Right atrium auricular region (tissue), 2 donors: ENCODE measurements at regions not wholly inside any gene's neighbourhood (a gene's known extent, or its start where the extent isn't known, plus 50 kb on each side); places are given as distances from the start of the nearest gene placed in this dataset.
"Not testable (repeated sequence)": the region's sequence is repeated elsewhere in the genome, so short reads cannot be mapped to it uniquely, and the experiment has no call there.

ENCODE experiments used
- DNase-seq: peaks from one replicate; pipeline ENCODE4 v3.0.0-alpha.2; 2019; ENCODE audit warnings: low spot score
- H3K27ac ChIP-seq, 2 donors: fragments of 200-600 bp; sonication (generic); 1 replicate in 1 of 2; 2 replicates in 1 of 2; pipeline ENCODE4 v1.5.1; 2016 to 2019
- H3K27me3 ChIP-seq, 2 donors: fragments of 200-600 bp; sonication (generic); one replicate each; pipeline versions ENCODE4 v1.5.1 to v1.6.0; 2017 to 2019
- H3K36me3 ChIP-seq: fragments of 200-600 bp; sonication (generic); one replicate; pipeline ENCODE4 v1.5.1; 2016
- H3K4me1 ChIP-seq, 2 donors: fragments of 200-600 bp; sonication (generic); one replicate each; pipeline versions ENCODE4 v1.5.1 to v1.6.0; 2017 to 2019
- H3K4me3 ChIP-seq, 2 donors: fragments of 200-600 bp; sonication (generic); 1 replicate in 1 of 2; 2 replicates in 1 of 2; pipeline ENCODE4 v1.5.1; 2017 to 2019; ENCODE audit warnings: mild to moderate bottlenecking in 1 of 2, moderate library complexity in 1 of 2
- H3K9me3 ChIP-seq, 2 donors: fragments of 200-600 bp; sonication (generic); one replicate each; pipeline ENCODE4 v1.5.1; 2019
- TF ChIP-seq, protein P1 (sequence below), 2 donors: fragments of 200-600 bp; sonication (generic); IDR thresholded peaks; one replicate each; pipeline ENCODE4 v1.5.1; 2019; ENCODE audit warnings: antibody characterized with exemption in 2 of 2

DNA sequence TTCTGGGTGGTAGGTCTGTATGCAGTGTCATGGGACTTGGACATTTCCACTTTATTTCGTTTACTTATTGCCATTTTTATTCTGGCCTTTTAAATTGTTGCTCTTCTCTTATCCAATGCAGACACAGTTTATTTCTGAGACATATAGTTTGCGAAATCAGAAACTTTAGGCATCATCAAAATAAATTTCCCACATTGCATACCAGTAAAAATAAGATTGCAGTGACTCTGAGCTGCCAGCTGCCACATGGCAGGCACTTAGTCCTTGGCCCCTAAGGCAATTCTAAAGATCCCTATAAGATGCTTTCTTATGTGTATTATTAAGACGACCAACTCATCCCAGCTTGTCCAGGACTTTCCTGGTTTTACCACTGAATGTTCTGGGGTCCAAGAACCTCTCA, 81.8 kb upstream of the ANKRD1 start:
- no peak overlapping the region for H3K27ac ChIP-seq
- H3K36me3 ChIP-seq: no peaks in the 10 kb centered on the region
- no peak for DNase-seq
- no peak overlapping the region for H3K4me3 ChIP-seq
- H3K27me3 ChIP-seq: no peaks in the 10 kb centered on the region
- no peaks in the 10 kb centered on the region for H3K9me3 ChIP-seq
- TF ChIP-seq, protein P1, sequence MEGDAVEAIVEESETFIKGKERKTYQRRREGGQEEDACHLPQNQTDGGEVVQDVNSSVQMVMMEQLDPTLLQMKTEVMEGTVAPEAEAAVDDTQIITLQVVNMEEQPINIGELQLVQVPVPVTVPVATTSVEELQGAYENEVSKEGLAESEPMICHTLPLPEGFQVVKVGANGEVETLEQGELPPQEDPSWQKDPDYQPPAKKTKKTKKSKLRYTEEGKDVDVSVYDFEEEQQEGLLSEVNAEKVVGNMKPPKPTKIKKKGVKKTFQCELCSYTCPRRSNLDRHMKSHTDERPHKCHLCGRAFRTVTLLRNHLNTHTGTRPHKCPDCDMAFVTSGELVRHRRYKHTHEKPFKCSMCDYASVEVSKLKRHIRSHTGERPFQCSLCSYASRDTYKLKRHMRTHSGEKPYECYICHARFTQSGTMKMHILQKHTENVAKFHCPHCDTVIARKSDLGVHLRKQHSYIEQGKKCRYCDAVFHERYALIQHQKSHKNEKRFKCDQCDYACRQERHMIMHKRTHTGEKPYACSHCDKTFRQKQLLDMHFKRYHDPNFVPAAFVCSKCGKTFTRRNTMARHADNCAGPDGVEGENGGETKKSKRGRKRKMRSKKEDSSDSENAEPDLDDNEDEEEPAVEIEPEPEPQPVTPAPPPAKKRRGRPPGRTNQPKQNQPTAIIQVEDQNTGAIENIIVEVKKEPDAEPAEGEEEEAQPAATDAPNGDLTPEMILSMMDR (IDR thresholded peaks at IDR 0.05): no peak
- peaks cover 0 to 8% of the 10 kb centered on the region in 2 donors for H3K4me1 ChIP-seq

DNA sequence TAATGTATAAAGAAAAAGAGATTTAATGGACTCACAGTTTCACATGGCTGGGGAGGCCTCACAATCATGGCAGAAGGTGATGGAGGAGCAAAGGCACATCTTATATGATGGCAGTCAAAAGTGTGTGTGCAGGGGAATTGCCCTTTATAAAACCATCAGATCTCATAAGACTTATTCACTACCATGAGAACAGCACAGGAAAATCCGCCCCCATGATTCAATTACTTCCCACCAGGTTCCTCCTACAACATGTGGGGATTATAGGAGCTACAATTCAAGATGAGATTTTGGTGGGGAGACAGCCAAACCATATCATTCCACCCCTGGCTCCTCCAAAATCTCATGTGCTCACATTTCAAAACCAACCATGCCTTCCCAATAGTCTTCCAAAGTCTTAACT, 82.5 kb upstream of the ANKRD1 start:
- not testable (repeated sequence) for H3K9me3 ChIP-seq, H3K27me3 ChIP-seq, H3K4me3 ChIP-seq, H3K27ac ChIP-seq, H3K4me1 ChIP-seq, DNase-seq, H3K36me3 ChIP-seq

DNA sequence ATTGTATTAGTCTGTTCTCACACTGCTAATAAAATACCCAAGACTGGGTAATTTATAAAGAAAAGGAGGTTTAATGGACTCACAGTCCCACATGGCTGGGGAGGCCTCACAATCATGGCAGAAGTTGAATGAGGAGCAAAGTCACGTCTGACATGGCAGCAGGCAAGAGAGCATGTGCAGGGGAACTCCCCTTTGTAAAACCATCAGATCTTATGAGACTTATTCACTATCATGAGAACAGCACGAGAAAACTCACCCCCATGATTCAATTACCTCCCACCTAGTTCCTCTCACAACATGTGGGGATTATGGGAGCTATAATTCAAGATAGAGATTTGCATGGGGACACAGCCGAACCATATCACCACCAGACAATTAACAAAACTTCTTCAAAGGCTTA, 84.4 kb upstream of the ANKRD1 start:
- H3K27ac ChIP-seq, DNase-seq, H3K36me3 ChIP-seq, H3K4me1 ChIP-seq, H3K9me3 ChIP-seq, H3K27me3 ChIP-seq, H3K4me3 ChIP-seq: not testable (repeated sequence)

DNA sequence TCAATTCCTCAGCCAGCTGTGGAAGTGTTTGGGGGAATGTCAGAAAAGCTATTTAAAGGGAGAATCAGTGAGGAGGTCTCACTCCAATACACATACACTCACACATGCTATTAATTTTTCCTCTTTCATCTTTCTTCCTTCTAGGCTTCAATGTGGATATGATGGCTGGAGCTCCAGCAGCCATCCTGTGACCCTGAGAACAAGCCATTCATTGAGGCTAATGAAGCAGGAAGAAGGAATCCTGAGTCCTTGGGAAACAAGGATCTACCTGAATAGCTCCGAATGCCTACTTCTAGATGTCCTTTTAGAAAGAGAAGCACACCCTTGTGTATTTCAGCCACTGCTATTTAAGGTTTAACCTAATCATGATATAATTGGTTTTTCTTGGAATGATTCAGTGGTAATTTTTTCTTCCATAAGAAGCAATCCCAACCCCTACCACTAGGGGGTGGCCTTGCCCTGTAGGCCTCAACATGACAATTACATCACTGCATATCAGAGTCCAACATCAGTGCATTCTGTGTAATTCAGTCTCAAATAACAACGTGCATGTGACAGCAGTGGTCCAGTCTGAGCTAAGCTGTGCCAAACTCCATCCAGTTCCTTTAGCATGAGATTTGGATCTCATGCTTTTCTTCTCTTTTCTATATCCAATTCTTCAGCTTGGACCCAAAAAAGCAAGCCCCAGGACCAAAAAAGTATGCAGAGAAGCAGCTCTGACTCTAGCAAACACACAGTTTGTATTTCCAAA, 85.3 kb upstream of the ANKRD1 start:
- Histone ChIP-seq H3K4me1 (peaks cover 0 to 8% of the 10 kb centered on the region in 2 donors), H3K9me3 (no peaks in the 10 kb centered on the region), H3K4me3 (no peak overlapping the region), H3K27me3 (no peaks in the 10 kb centered on the region), H3K36me3 (no peaks in the 10 kb centered on the region), H3K27ac (peak overlapping the region in 1 of 2 donors; percentile 50)
- DNase-seq: peak; percentile 76
- TF ChIP-seq, protein P1 (IDR thresholded peaks at IDR 0.05): peak; percentile 88 to 92

DNA sequence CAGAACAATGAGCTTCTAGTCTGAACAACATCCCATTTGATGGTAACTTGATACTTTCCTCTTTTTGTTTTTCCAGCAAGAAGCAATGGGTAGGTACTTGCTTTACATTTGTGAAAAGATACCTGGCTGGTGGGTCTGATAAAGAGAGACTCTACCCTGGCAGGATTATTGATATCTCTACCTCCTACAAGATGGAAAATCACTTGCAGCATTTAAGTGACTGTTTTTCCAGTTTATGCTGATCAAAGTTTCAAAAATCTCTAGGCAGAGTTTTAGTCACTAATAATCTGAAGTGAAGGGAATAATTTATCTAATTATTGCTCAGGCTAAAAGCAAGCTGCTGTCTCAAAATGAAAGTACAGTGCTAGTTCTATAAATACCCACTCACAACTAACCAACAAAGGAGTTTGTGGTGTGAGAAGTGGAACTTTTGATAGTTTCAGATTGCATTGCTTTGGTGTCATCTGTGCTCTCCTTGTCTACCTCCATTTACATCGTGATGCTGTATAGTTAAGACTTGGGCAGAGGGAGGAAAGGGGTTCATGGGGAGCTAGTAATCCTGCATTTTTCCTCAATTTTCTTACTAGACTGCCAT, 86.0 kb upstream of the ANKRD1 start:
- H3K9me3 ChIP-seq: no peaks in the 10 kb centered on the region
- no peaks in the 10 kb centered on the region for H3K36me3 ChIP-seq
- TF ChIP-seq, protein P1 (IDR thresholded peaks at IDR 0.05): no peak
- DNase-seq: no peak
- H3K27ac ChIP-seq: peak overlapping the region in 1 of 2 donors; percentile 50
- peaks cover 0 to 8% of the 10 kb centered on the region in 2 donors for H3K4me1 ChIP-seq
- no peak overlapping the region for H3K4me3 ChIP-seq
- no peaks in the 10 kb centered on the region for H3K27me3 ChIP-seq

DNA sequence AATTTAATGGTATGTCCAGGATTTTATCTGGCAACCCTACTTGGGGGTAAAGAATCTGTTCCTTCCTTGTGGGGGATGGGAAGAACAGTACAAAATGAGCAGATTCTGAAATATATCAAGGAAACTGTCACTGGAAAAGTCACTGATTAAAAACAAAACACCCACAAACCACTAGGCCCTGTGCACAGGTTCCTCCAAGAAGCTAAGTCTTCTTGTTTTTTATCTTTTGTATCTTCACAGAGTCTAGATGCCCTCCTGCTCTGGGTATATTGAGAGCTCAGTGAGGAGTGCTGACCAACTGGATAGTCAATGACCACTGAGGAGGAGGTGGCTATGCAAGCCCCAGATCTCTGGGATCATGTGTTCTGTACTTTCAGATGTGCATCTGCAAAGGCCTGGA, 86.8 kb upstream of the ANKRD1 start:
- no peaks in the 10 kb centered on the region for H3K36me3 ChIP-seq
- H3K27ac ChIP-seq: no peak overlapping the region
- H3K27me3 ChIP-seq: no peaks in the 10 kb centered on the region
- H3K4me3 ChIP-seq: no peak overlapping the region
- peaks cover 0 to 8% of the 10 kb centered on the region in 2 donors for H3K4me1 ChIP-seq
- no peaks in the 10 kb centered on the region for H3K9me3 ChIP-seq
- TF ChIP-seq, protein P1 (IDR thresholded peaks at IDR 0.05): no peak
- DNase-seq: no peak

DNA sequence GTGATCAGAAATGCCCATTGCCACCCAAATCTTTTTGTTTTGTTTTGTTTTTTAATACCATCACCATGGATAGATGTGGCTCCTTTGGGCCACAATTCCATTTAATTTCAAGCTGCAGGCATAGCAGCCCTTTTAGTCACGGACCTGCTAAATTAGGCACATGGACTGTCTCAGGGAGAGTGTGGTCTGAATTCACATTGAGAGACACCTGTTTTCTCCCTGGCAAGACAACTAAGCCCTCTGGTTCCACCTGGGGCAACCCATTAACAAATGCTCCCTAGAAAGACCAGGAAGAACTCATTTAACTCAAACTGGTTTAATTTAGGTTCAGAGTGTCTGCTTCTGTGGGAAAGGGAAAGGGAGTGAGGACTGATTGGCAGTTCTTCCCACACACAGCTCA, 88.2 kb upstream of the ANKRD1 start:
- H3K27me3 ChIP-seq: no peaks in the 10 kb centered on the region
- H3K4me1 ChIP-seq: peaks cover 0 to 8% of the 10 kb centered on the region in 2 donors
- H3K9me3 ChIP-seq: no peaks in the 10 kb centered on the region
- H3K27ac ChIP-seq: no peak overlapping the region
- no peaks in the 10 kb centered on the region for H3K36me3 ChIP-seq
- H3K4me3 ChIP-seq: no peak overlapping the region
- TF ChIP-seq, protein P1 (IDR thresholded peaks at IDR 0.05): no peak
- DNase-seq: no peak
